ENCODE measurements at regions not wholly inside any gene's neighbourhood (a gene's known extent, or its start where the extent isn't known, plus 50 kb on each side); places are given as distances from the start of the nearest gene placed in this dataset.
A peak's percentile ranks its signal among the peaks of the same experiment; 100 is the strongest.
"Not testable (repeated sequence)": the region's sequence is repeated elsewhere in the genome, so short reads cannot be mapped to it uniquely, and the experiment has no call there.

GRCh38 chr2:88802026-88802425 lies 110.6 kb downstream of the RPIA start:
- DNase-seq: not testable (repeated sequence)

- no peak for DNase-seq
Observed at GRCh38 chr2:88807237-88807962, 115.9 kb downstream of the RPIA start.

GRCh38 chr2:88808083-88808482 lies 116.6 kb downstream of the RPIA start:
- DNase-seq: no peak

GRCh38 chr2:88808652-88809051 lies 117.2 kb downstream of the RPIA start:
- no peak for DNase-seq

GRCh38 chr2:88809216-88809615 lies 117.7 kb downstream of the RPIA start:
- no peak for DNase-seq

GRCh38 chr2:88810017-88810416 lies 118.5 kb downstream of the RPIA start:
- DNase-seq: no peak

GRCh38 chr2:88810488-88810887 lies 119.0 kb downstream of the RPIA start:
- DNase-seq: no peak

GRCh38 chr2:88811233-88811632 lies 119.8 kb downstream of the RPIA start:
- no peak for DNase-seq

GRCh38 chr2:88811681-88812080 lies 120.2 kb downstream of the RPIA start:
- no peak for DNase-seq

- DNase-seq: no peak
Observed at GRCh38 chr2:88813612-88814011, 122.1 kb downstream of the RPIA start.

GRCh38 chr2:88815282-88815681 lies 123.8 kb downstream of the RPIA start:
- DNase-seq: no peak

- DNase-seq: no peak
Observed at GRCh38 chr2:88815697-88816096, 124.2 kb downstream of the RPIA start.

- no peak for DNase-seq
Observed at GRCh38 chr2:88818381-88818780, 126.9 kb downstream of the RPIA start.

- DNase-seq: no peak
Observed at GRCh38 chr2:88824951-88825350, 133.5 kb downstream of the RPIA start.

- DNase-seq: no peak
Observed at GRCh38 chr2:88826399-88826798, 134.9 kb downstream of the RPIA start.

GRCh38 chr2:88827821-88828220 lies 136.3 kb downstream of the RPIA start:
- no peak for DNase-seq

- no peak for DNase-seq
Observed at GRCh38 chr2:88828397-88829137, 137.1 kb downstream of the RPIA start.

- no peak for DNase-seq
Observed at GRCh38 chr2:88829607-88830463, 138.4 kb downstream of the RPIA start.

- no peak for DNase-seq
Observed at GRCh38 chr2:88831071-88831791, 139.8 kb downstream of the RPIA start.

GRCh38 chr2:88831792-88832248 lies 140.3 kb downstream of the RPIA start:
- DNase-seq: peak; percentile 76

- DNase-seq: no peak
Observed at GRCh38 chr2:88832311-88832991, 141.0 kb downstream of the RPIA start.

- no peak for DNase-seq
Observed at GRCh38 chr2:88832992-88833389, 141.5 kb downstream of the RPIA start.

Measured in stimulated activated CD8-positive, alpha-beta memory T cell treated with anti-CD3 and anti-CD28 coated beads, Interleukin-4, amount 100 ng/mL, for 48 hours (primary cell).